ENCODE measurements at regions not wholly inside any gene's neighbourhood (a gene's known extent, or its start where the extent isn't known, plus 50 kb on each side); places are given as distances from the start of the nearest gene placed in this dataset.

- no peak for TF ChIP-seq POLR2A (IDR thresholded peaks at IDR 0.05)
- TF ChIP-seq CTCF (IDR thresholded peaks at IDR 0.05): no peak
Observed at GRCh38 chr10:52701647-52702046, 70.9 kb downstream of the MBL2 start.

Measured in vagina (tissue), 2 donors.